Effector CD8-positive, alpha-beta T cell (primary cell): ENCODE measurements at regions not wholly inside any gene's neighbourhood (a gene's known extent, or its start where the extent isn't known, plus 50 kb on each side); places are given as distances from the start of the nearest gene placed in this dataset.
"Not testable (repeated sequence)": the region's sequence is repeated elsewhere in the genome, so short reads cannot be mapped to it uniquely, and the experiment has no call there.

ENCODE experiments used
- DNase-seq: peaks from one replicate; lab custom pipeline; 2025; lab: John Stamatoyannopoulos, UW

GRCh38 chr12:127570387-127570786 is 696.6 kb upstream of the TMEM132C start:
- DNase-seq: no peak

- no peak for DNase-seq
These were observed 696.1 kb upstream of the TMEM132C start for GRCh38 chr12:127570793-127571360.

- no peak for DNase-seq
These were observed 695.4 kb upstream of the TMEM132C start for GRCh38 chr12:127571578-127571977.

- DNase-seq: no peak
These were observed 687.5 kb upstream of the TMEM132C start for GRCh38 chr12:127579446-127579845.

- no peak for DNase-seq
These were observed 684.9 kb upstream of the TMEM132C start for GRCh38 chr12:127582074-127582473.

- DNase-seq: no peak
These were observed 683.9 kb upstream of the TMEM132C start for GRCh38 chr12:127583041-127583440.

- no peak for DNase-seq
These were observed 678.7 kb upstream of the TMEM132C start for GRCh38 chr12:127588249-127588648.

- DNase-seq: no peak
These were observed 677.4 kb upstream of the TMEM132C start for GRCh38 chr12:127589541-127589940.

- DNase-seq: no peak
These were observed 676.1 kb upstream of the TMEM132C start for GRCh38 chr12:127590868-127591267.

GRCh38 chr12:127592245-127592644 is 674.7 kb upstream of the TMEM132C start:
- no peak for DNase-seq

- no peak for DNase-seq
These were observed 672.5 kb upstream of the TMEM132C start for GRCh38 chr12:127594351-127594970.

GRCh38 chr12:127595506-127595905 is 671.5 kb upstream of the TMEM132C start:
- DNase-seq: no peak

GRCh38 chr12:127596891-127597290 is 670.1 kb upstream of the TMEM132C start:
- DNase-seq: no peak

GRCh38 chr12:127599436-127599835 is 667.5 kb upstream of the TMEM132C start:
- no peak for DNase-seq

- DNase-seq: no peak
These were observed 666.8 kb upstream of the TMEM132C start for GRCh38 chr12:127600211-127600610.

GRCh38 chr12:127606476-127607015 is 660.4 kb upstream of the TMEM132C start:
- no peak for DNase-seq

- DNase-seq: no peak
These were observed 659.7 kb upstream of the TMEM132C start for GRCh38 chr12:127607146-127607725.

GRCh38 chr12:127608359-127608758 is 658.6 kb upstream of the TMEM132C start:
- not testable (repeated sequence) for DNase-seq

GRCh38 chr12:127613056-127613455 is 653.9 kb upstream of the TMEM132C start:
- no peak for DNase-seq

- no peak for DNase-seq
These were observed 646.9 kb upstream of the TMEM132C start for GRCh38 chr12:127619869-127620734.

- DNase-seq: no peak
These were observed 646.1 kb upstream of the TMEM132C start for GRCh38 chr12:127620735-127621355.

GRCh38 chr12:127621366-127621765 is 645.6 kb upstream of the TMEM132C start:
- no peak for DNase-seq
